ENCODE measurements at regions not wholly inside any gene's neighbourhood (a gene's known extent, or its start where the extent isn't known, plus 50 kb on each side); places are given as distances from the start of the nearest gene placed in this dataset.

DNA sequence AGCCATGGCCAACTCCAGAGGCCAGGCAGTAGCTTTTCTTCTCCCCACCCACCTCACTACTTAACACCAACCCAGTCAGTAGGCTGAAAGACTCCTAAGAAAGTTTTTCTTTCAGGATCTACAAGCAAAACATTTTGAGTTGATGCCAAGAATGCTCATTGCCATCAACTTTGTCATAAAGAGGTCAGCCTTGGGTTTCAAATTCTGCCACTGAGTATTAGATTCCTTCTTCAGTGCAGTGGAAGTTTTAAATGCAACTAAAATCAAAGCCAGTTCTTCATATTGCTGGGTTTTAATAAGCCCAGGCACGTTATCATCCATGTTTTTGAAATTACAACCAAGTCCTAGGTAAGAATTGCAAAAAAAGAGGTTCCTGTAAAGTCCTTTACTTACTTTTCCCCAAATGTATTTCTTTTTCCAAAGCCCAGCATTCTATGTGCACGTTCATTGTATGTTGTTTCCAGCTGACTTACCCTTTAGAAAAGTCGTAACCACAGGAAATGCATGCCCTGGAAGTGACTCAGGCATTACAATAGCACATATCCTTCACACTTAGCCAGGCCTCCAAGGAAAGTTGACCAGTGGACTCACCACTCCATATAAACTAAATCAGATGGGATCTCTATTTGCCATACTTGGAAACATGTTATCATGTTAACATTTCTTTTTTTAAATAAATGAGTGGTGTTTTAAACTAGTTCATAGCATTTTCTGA lies 229.9 kb downstream of the SOX3 start:
- H3K9me3 ChIP-seq (replicated peaks; ENCODE audit: control insufficient read depth, insufficient read depth, low read length): no peaks in the 10 kb centered on the region
- TF ChIP-seq MYC (IDR thresholded peaks at IDR 0.05; ENCODE audit: low read depth, low read length) (no peak), POLR2AphosphoS5 (IDR thresholded peaks at IDR 0.05; ENCODE audit: insufficient read depth, low read depth, low read length) (no peak), POLR2A (IDR thresholded peaks at IDR 0.05; ENCODE audit: low read depth, low read length) (no peak), JUN (IDR thresholded peaks at IDR 0.05; ENCODE audit: borderline replicate concordance, insufficient read depth, insufficient read length, low read depth) (no peak), FOS (IDR thresholded peaks at IDR 0.05; ENCODE audit: borderline replicate concordance, insufficient read depth, low read length) (no peak), EZH2 (IDR thresholded peaks at IDR 0.05; ENCODE audit: borderline replicate concordance, low read depth, low read length, severe bottlenecking) (no peak), GATA2 (IDR thresholded peaks at IDR 0.05; ENCODE audit: insufficient read depth, insufficient read length, low read depth, low read length) (no peak)
- TF ChIP-seq, protein P1, sequence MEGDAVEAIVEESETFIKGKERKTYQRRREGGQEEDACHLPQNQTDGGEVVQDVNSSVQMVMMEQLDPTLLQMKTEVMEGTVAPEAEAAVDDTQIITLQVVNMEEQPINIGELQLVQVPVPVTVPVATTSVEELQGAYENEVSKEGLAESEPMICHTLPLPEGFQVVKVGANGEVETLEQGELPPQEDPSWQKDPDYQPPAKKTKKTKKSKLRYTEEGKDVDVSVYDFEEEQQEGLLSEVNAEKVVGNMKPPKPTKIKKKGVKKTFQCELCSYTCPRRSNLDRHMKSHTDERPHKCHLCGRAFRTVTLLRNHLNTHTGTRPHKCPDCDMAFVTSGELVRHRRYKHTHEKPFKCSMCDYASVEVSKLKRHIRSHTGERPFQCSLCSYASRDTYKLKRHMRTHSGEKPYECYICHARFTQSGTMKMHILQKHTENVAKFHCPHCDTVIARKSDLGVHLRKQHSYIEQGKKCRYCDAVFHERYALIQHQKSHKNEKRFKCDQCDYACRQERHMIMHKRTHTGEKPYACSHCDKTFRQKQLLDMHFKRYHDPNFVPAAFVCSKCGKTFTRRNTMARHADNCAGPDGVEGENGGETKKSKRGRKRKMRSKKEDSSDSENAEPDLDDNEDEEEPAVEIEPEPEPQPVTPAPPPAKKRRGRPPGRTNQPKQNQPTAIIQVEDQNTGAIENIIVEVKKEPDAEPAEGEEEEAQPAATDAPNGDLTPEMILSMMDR (IDR thresholded peaks at IDR 0.05; ENCODE audit: extremely low read depth in 1 of 2, insufficient read depth in 1 of 2, low read depth in 1 of 2, low read length in 2 of 2): no peak
- TF ChIP-seq, protein P2, sequence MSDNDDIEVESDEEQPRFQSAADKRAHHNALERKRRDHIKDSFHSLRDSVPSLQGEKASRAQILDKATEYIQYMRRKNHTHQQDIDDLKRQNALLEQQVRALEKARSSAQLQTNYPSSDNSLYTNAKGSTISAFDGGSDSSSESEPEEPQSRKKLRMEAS (IDR thresholded peaks at IDR 0.05; ENCODE audit: insufficient read depth, insufficient read length): no peak
- H3K4me2 ChIP-seq (ENCODE audit: insufficient read depth, low read length): no peak overlapping the region
- H3K4me3 ChIP-seq (replicated peaks in 1 of 3; ENCODE audit: insufficient read depth in 1 of 3, low read depth in 1 of 3, low read length in 3 of 3): no peak overlapping the region
- no peak overlapping the region for H3K27ac ChIP-seq (ENCODE audit: insufficient read depth, low read depth, low read length)
- no peaks in the 10 kb centered on the region for H3K4me1 ChIP-seq (ENCODE audit: control insufficient read depth, extremely low read depth, insufficient read depth, low read length)
- dilution Hi-C loops (cut with MboI; ENCODE audit: extremely low pct_ligation_motif_present, low sequenced_read_pairs) (no loop called here), intact Hi-C loops (cut with micrococcal nuclease) (no loop called here)
- DNase-seq (ENCODE audit: low read depth, low spot score) (no peak), FAIRE-seq (no peak)
- no peak overlapping the region for H3K9ac ChIP-seq (replicated peaks; ENCODE audit: extremely low read depth, insufficient read depth, low read length)
- H3K36me3 ChIP-seq (ENCODE audit: control insufficient read depth in 2 of 2, extremely low read depth in 1 of 2, insufficient read depth in 2 of 2, low read length in 2 of 2): no peaks in the 10 kb centered on the region
- H3K9me1 ChIP-seq (replicated peaks; ENCODE audit: control insufficient read depth, extremely low read depth, insufficient read depth, low read length): no peaks in the 10 kb centered on the region
- ChIA-PET POLR2A (no interaction called here), CTCF (no interaction called here)
- no TSS peak for BruUV-seq (replicated peaks)
- H3K79me2 ChIP-seq (ENCODE audit: control insufficient read depth, insufficient read depth, low read length): no peaks in the 10 kb centered on the region
- no peaks in the 10 kb centered on the region for H4K20me1 ChIP-seq (replicated peaks; ENCODE audit: control insufficient read depth, extremely low read depth, insufficient read depth, low read length)
- H2AFZ ChIP-seq (ENCODE audit: low read depth, low read length): no peak overlapping the region
- no peaks in the 10 kb centered on the region for H3K27me3 ChIP-seq (ENCODE audit: control insufficient read depth in 2 of 2, insufficient read depth in 2 of 2, low read length in 2 of 2)

Measured in endothelial cell of umbilical vein (primary cell).